NT2/D1 (cell line): ENCODE measurements at regions not wholly inside any gene's neighbourhood (a gene's known extent, or its start where the extent isn't known, plus 50 kb on each side); places are given as distances from the start of the nearest gene placed in this dataset.

Source experiments
- SUZ12 ChIP-seq: IDR thresholded peaks from 2 replicates; pipeline ENCODE4 v1.6.1; 2011; ENCODE audit not compliant: insufficient read length, insufficient read depth; ENCODE audit errors: extremely low read depth
- YY1 ChIP-seq: IDR thresholded peaks from 2 replicates; pipeline ENCODE4 v1.6.1; 2011; ENCODE audit not compliant: insufficient read length, insufficient read depth
- ZNF274 ChIP-seq: IDR thresholded peaks from 2 replicates; pipeline ENCODE4 v1.6.1; 2011; ENCODE audit warnings: mild to moderate bottlenecking, low read depth, low read length

DNA sequence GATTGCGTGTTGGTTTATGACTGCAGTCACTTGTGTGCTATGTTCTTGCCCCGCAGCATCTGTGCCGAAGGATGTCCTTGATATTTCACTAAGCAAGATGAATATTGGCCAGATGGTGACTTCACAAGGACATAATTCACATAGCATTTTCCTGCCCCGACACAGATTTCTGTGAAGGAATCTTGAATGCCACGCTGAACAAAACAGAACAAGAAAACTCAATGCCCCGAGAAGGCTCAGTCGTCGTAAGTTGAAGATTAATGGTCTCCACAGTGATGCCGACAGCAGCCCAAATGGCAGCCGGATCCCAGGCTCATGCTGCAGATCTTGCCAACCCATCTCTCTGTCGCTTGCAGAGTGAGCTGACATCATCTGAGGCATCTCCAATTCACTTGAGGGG is 145.9 kb downstream of the CPEB2 start:
- TF ChIP-seq ZNF274 = no peak
- no peak for TF ChIP-seq YY1
- no peak for TF ChIP-seq SUZ12
